GM10266 (cell line): ENCODE measurements at regions not wholly inside any gene's neighbourhood (a gene's known extent, or its start where the extent isn't known, plus 50 kb on each side); places are given as distances from the start of the nearest gene placed in this dataset.
"Not testable (repeated sequence)": the region's sequence is repeated elsewhere in the genome, so short reads cannot be mapped to it uniquely, and the experiment has no call there.

ENCODE experiments used
- DNase-seq: peaks from one replicate; pipeline ENCODE4 v3.0.0; 2012; ENCODE audit errors: extremely low spot score
- TF ChIP-seq, protein P1 (sequence below): IDR thresholded peaks from 2 replicates; pipeline ENCODE4 v1.5.1; 2012; ENCODE audit warnings: mild to moderate bottlenecking, low read depth; ENCODE audit not compliant: control insufficient read depth, insufficient read depth; ENCODE audit errors: missing control alignments

DNA sequence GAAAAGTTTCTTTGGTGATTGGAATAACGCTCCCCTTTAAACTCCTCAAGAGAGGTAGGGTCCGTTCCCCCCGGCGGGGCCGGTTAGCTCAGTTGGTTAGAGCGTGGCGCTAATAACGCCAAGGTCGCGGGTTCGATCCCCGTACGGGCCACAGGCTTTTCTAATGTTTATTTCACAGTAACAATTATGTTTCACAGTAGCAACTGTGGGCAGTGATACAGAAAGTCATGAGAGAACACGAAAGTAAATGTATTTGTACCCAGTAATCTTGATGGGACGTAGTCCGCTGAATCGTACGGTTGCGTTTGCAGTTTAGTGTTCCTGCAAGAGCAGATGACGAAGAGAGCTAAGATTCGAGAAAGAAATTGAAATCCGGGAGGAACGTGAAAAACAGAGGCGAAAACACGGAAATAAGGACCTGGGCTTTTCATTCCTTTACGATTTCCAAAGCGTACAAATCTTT, 505.5 kb downstream of the PRIM2 start:
- no peak for DNase-seq
- TF ChIP-seq, protein P1, sequence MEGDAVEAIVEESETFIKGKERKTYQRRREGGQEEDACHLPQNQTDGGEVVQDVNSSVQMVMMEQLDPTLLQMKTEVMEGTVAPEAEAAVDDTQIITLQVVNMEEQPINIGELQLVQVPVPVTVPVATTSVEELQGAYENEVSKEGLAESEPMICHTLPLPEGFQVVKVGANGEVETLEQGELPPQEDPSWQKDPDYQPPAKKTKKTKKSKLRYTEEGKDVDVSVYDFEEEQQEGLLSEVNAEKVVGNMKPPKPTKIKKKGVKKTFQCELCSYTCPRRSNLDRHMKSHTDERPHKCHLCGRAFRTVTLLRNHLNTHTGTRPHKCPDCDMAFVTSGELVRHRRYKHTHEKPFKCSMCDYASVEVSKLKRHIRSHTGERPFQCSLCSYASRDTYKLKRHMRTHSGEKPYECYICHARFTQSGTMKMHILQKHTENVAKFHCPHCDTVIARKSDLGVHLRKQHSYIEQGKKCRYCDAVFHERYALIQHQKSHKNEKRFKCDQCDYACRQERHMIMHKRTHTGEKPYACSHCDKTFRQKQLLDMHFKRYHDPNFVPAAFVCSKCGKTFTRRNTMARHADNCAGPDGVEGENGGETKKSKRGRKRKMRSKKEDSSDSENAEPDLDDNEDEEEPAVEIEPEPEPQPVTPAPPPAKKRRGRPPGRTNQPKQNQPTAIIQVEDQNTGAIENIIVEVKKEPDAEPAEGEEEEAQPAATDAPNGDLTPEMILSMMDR: no peak

DNA sequence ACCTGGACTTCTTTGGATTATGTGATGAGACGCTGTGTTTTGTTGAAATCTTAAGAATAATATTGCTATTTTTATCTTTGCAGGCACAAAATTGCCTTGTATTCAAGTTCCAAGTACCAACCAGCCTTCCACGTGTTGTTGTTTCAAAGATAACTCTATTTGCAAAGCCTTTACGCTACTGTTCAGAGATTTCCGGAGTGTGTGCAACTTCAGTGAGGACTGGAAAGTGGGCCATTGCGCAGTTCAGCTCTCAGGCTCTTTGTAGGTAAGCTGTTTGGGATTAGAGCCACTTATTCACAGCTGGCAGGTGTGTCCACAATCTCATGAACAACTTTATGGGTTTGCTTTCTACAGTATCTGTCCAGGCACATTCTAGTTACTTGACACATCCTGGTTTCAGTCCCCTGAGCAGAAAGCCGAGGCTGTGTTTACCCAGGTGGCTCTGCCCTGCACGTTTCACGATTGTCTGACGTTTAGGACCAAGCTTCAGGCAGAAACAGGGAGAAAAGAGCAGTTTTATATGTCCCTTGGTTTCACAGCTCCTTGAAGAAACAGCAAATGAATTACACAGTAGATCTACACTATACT, 520.3 kb downstream of the PRIM2 start:
- DNase-seq: not testable (repeated sequence)

DNA sequence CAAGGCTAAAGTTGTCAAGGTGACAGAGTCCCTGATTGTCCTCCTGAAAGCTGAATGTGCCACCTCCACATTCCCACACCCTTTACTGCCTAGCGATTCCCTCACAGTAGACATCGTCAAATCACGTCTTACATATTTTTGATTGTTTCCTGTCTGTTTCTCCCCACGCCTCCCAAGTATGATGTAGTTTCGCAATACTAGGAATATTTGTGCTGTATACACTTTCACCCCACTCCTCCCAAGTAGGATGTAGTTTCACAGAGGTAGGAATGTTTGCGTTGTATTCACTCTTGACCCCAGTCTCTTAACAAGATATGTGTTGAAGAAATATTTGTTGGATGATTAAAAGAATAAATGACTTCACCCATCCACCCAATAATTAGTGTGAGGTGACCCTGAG, 524.1 kb downstream of the PRIM2 start:
- DNase-seq: not testable (repeated sequence)

DNA sequence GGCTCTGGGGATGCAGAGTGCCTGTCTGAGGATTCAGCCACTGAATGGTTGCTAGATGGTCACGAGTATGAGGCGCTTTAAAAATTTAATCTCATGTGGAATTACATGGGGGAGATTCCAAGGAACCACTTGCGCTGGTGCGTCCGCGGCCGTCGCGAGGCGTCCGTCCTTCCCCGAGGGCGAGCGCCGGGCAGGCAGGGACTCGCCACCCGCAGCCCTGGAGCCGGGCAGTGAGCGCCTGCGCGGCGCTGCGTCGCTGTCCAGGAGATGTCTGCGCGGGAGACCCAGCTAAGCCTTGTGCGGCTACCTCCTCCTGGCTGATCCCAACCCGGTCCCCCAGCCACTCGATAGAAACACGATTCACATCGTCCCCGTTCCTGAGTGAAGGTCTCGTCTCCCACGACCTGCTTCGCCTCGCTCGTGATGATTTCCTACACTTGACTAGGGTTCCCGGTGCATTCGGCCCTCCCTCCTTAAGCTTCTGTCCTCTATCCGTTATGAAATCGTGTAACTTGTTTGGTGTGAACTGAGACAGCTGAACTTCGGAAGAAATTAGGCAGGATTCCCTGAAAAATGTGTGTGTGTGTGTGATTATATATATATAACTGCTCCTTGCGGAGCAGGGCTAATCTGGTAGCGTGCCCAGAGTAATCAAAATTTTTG, 536.4 kb downstream of the PRIM2 start:
- DNase-seq: not testable (repeated sequence)

DNA sequence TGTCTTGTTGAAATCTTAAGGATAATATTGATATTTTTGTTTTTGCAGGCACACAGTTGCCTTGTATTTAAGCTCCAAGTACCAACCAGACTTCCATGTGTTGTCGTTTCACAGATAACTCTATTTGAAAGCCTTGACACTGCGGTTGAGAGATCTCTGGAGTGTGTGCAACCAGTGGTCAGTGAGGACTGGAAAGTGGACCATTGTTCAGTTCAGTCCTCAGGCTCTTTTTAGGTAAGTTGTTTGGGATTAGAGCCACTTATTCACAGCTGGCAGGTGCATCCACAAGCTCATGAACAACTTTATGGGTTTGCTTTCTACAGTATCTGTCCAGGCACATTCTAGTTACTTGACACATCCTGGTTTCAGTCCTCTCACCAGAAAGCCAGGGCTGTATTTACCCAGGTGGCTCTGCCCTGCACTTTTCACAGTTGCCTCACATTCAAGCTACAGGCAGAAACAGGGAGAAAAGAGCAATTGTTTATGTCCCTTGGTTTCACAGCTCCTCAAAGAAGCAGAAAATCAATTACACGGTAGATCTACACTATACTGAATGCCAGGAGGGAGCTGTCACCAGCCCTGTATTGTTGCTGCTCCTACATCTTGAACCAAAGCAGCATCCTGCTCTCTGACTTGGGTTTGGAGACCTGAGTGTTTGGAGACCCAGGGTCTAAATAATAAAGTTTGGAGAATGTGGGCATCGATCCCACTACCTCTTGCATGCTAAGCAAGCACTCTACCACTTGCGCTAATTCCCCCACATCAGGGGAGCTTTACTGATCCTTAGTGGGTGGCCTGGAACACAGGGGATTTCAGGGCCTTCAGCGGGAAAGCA, 543.3 kb downstream of the PRIM2 start:
- DNase-seq: not testable (repeated sequence)

DNA sequence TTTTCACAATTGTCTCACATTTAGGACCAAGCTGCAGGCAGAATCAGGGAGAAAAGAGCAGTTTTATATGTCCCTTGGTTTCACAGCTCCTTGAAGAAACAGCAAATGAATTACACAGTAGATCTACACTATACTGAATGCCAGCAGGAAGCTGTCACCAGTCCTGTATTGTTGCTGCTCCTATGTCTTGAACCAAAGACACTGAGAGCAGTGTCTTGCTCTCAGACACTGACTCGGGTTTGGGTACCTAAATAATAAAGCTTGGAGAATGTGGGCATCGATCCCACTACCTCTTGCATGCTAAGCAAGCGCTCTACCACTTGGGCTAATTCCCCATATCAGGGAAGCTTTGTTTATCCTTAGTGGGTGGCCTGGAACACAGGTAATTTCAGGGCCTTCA, 552.7 kb downstream of the PRIM2 start:
- not testable (repeated sequence) for DNase-seq

DNA sequence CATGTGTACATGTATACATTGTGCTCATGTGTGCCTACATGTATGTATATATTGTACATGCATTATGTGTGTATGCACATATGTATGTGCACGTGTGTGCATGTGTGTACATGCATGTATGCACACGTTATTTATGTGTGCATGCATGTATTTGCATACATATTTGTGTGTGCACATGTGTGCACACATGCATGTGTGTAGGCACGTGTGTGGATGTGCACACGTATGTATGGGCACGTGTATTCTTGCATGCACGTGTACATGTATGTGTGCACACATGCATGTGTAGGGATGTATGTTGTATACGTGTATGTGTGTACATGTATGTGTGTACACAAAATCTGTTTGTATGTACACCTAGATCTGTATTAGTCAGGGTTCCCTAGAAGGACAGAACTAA, 556.0 kb downstream of the PRIM2 start:
- not testable (repeated sequence) for DNase-seq

DNA sequence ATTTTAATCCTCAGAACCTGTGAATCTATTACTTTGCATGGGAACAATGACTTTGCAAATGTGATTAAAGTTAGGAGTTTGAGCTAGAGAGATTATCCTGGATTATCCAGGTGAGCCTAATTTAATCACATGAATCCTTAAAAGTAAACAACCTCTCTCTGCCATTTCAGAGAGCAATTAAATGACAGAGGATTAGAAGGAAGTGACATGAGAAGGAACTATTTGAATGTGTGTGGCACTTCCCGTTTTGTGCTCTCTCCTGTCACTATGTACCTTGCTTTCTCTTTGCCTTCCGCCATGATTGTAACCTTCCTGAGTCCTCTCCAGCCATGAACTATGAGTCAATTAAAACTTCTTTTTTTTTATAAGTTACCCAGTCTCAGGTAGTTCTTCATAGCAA, 559.2 kb downstream of the PRIM2 start:
- not testable (repeated sequence) for DNase-seq

DNA sequence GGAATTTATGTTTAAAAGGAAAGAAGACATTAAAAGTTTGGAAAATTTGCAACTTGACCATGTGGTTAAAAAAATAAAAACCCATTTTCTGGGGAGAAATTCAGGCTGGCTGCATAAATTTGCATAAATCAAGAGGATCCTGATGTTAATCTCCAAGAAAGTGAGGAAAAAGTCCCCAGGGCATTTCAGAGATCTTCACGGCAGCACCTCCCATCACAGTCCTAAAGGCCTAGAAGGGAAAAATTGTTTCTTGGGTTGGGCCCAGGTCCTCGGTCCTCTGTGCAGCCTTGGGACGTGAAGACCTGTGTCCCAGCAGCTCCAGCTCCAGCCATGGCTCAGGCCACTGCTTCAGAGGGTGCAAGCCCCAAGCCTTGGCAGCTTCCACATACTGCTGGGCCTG, 560.3 kb downstream of the PRIM2 start:
- DNase-seq: not testable (repeated sequence)

DNA sequence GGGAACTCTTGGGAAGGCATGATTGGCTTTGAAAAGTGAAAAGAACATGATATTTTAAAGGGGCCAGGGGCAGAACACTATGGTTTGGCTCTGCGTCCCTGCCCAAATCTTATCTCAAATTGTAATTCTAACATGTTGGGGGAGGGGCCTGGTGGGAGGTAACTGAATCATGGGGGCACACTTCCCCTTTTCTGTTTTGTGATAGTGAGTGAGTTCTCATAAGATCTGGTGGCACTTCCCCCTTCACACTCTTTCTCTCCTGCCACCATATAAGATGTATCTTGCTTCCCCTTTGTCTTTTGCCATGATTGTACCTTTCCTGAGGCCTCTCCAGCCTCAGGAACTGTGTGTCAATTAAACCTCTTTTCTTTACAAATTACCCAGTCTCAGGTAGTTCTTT, 561.4 kb downstream of the PRIM2 start:
- DNase-seq: not testable (repeated sequence)

DNA sequence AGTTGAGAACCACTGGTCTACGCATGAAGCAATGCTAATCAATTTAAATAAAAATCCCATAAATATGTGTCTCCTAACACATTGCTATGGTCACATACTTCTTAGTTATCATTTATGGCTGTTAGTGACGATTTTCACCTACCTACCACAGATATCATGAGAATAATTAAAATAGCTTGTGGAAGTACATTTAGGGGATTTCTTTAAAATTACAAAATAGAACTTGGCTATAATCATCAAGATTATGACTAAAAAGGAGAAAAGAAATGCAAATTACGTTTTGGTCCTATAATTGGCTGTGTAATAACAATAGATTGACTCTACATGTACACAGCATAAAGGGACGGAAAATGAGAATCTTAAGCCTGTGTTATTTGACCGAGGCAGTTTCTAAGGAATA, 581.4 kb downstream of the PRIM2 start:
- not testable (repeated sequence) for DNase-seq

DNA sequence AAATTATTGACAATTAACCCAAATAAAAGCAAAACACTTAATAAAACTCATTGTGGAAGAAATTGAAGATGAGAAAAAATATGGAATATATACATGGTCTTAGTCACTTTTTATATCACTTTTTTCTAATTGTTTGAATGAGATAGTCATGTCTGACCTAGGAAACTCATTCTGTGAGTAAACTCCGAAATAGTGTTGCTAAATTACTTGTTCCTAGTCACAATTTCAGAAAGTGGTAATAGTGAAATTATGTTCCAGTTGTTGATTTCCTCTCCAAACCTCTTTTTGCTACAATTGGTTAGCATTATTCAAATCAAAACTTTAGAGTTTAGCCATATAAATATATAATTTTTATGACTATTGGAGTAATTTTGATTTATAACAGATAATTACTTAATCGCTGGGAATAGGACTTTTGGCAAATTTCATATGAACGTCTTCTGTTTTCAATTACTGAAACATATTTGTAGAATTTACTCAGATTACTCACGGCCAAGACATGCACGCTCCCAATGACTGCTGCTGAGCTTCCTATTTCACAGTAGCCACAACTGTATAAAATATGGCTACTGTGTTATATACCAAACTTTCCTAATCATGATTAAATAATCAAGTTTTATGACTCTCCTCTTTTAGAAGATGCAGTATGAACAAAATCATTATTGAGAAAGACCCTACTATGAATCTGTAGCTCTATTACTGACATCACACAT, 583.4 kb downstream of the PRIM2 start:
- not testable (repeated sequence) for DNase-seq

DNA sequence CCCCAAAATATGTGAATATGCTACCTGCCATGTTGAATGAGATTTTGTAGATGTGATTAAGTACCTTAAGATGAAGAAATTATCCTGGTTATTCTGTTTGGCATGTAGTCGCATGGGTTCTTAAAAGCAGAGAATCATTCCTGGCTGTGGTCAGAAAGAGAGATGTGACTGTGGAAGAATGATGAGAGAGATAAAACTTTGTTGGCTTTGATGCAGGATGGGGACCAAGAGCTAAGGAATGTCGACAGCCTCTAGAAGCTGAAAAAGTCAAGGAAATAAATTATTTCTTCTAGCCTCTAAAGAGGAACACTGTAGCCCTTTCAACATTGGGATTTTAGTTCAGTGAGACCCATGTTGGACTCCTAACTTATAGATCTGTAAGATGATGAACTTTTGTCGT, 584.0 kb downstream of the PRIM2 start:
- DNase-seq: not testable (repeated sequence)

DNA sequence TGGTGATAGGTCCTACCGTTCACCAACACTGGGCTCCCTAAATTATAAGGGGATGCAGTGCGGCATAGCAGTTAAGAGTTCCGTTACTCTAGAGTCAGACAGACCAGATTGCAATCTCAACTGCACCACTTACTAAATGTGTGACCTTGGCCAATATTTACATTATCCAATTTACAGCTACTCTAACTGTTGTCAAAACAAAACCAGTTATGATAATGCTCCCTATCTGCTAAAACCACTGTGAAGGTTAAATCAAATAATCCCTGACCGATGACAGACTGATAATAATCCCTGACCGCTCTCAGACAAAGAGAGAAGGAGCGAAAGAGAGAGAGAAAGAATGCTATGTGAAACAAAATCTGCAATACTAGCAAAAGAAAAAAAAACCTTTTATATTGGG, 586.9 kb downstream of the PRIM2 start:
- not testable (repeated sequence) for DNase-seq

DNA sequence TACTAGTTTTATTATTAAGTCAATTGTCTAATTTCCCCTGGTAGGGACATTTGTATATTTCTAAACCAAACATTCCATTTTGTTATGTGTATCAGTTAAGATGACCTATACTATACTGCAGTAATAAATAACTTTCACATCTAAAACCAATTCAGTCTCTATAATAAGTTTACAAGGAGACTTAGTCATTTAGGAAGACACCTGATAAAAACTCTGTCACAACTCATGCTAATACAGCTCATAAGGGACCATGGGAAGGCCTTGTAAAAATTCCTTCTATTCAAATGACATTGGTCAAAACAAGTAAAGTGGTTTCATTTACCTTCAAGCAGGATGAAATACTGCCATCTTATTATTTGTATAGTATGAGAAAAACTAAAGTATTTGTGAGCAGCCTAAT, 597.9 kb downstream of the PRIM2 start:
- DNase-seq: not testable (repeated sequence)

DNA sequence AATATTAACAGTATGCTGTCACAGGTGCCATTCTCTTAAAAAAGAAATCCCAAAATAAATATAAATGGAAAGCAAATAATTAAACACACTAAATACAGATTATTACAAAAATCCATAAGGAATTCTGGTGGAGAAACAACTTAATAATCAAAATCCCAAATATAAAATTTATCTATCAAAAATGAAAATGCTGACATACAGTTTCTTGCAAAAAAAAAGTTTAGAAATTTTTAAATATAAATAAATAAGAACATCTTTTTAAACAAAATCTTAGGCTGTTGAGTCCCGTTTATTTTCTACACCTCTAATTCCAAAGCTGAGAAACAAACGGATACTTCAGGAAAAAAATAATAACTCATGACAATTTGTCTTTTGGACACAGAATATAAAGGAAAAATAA, 625.5 kb downstream of the PRIM2 start:
- not testable (repeated sequence) for DNase-seq

DNA sequence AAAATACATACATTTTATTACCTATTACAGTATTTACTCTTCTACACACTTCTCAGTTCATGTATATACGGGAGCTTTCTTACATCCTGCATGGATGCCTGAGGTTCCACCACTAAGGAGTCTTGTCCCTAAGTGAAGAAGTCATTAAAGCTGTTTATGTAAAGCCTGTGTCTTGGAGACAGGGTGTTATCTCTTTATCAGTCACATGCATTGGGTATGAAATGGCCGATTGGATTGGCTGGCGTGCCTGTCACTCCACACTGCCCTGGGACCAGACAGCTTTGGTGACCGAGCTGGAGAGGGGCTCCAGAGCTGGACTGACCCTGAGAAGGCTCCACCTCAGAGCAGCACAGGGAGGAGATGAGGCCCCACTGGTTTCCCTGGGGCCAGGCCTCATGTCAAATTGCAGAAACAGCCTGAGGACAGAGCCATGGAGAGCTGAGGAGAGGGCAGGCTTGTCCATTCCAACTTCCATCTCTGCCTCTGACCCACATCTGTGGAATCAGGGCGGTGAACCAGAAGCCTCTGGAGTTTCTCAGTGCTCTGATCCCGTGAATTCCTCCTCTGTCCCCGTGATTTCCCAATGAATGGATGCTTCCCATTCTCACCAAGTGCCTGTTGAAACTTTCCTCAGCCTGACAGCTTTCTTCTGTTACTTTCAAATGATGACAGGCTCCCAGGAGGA, 628.8 kb downstream of the PRIM2 start:
- not testable (repeated sequence) for DNase-seq

DNA sequence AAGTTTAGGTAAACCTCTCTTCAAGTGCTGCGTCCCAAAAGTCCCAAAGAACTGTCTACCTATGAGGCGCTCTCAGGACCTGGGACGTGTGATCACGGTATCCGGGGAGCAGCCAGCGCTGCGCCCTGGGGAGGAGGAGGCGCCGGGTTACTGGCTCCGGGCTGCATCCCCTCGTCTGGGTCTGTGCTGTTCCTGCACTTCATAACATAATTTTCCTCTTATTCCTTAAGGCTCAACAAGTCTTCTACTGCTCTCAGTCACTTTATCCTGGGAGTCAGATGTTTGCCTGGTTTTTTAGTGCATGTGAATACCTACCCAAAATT, 629.3 kb downstream of the PRIM2 start:
- DNase-seq: not testable (repeated sequence)

DNA sequence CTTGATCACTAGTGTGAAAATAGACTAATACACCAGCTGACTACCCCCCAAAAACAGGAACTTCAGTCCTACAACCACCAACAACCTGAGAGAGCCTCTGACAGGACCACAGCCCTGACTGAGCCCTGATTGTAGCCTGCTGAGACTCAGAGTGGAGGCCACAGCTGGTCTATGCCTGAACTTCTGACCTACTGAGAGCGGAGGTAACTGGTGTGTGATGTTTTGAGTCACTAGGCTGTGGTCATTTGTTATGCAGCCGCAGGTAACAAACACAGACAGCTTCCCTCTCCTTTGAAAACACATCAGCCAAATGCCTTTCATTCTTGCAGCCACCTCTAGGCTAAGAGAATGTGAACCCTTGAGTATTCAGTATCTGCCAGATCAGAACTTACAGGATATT, 631.1 kb downstream of the PRIM2 start:
- DNase-seq: not testable (repeated sequence)

DNA sequence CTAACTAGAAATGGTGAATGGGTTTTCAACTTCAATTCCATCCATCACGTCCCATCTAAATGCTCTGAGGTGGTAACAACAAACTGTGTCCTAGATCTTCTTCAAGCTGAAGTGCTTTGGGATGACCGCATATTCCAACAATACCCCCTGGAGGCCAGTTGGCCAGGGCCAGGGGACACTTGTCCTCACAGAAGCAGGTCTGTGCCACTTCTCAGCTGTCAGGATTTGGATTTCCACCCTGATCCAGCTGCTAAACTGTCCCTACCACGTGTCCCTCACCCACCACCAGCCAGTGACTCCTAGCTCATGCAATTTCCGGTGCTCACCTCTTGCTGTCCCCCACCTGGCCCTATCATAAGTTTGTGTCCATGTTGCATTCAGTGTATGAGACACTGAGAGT, 633.0 kb downstream of the PRIM2 start:
- DNase-seq: not testable (repeated sequence)
